K562 (cell line): ENCODE measurements at regions not wholly inside any gene's neighbourhood (a gene's known extent, or its start where the extent isn't known, plus 50 kb on each side); places are given as distances from the start of the nearest gene placed in this dataset.

Experiments
- CEBPG ChIP-seq, 3 experiments: fragments of 200-800 bp in 1 of 3; sonication (Bioruptor generic) in 1 of 3; sonication (generic) in 1 of 3; formaldehyde crosslinking in 1 of 3; IDR thresholded peaks in 2 of 3; conservative IDR thresholded peaks in 1 of 3; 2 replicates each; pipeline versions ENCODE4 v1.6.1 to v1.8.0; 2016 to 2022; ENCODE audit warnings: missing compliant biosample characterization in 2 of 3, missing genetic modification characterization in 2 of 3, mild to moderate bottlenecking in 1 of 3, missing genetic modification reagents in 1 of 3
- MEF2A ChIP-seq: IDR thresholded peaks from 2 replicates; pipeline ENCODE4 v1.6.1; 2011; ENCODE audit warnings: low read depth, mild to moderate bottlenecking, low read length, moderate library complexity; ENCODE audit not compliant: control insufficient read depth
- MGA ChIP-seq: fragments of 450-650 bp; IDR thresholded peaks from 2 replicates; pipeline ENCODE4 v1.6.1; 2016; ENCODE audit warnings: mild to moderate bottlenecking, moderate library complexity
- SIN3B ChIP-seq: fragments of 450-650 bp; IDR thresholded peaks from 2 replicates; pipeline ENCODE4 v1.6.1; 2017; ENCODE audit warnings: low read depth, mild to moderate bottlenecking, moderate library complexity
- SNAPC5 ChIP-seq: fragments of 250-450 bp; sonication (Bioruptor Pico); IDR thresholded peaks from 2 replicates; pipeline ENCODE4 v1.8.0; 2021; ENCODE audit warnings: moderate library complexity, mild to moderate bottlenecking, inconsistent platforms
- SREBF2 ChIP-seq: sonication (generic); formaldehyde crosslinking; IDR thresholded peaks from 2 replicates; pipeline ENCODE4 v1.4.0; 2020; ENCODE audit warnings: mild to moderate bottlenecking, missing genetic modification reagents
- THRAP3 ChIP-seq: fragments of 450-650 bp; IDR thresholded peaks from 2 replicates; pipeline ENCODE4 v1.6.1; 2016; ENCODE audit warnings: mild to moderate bottlenecking, inconsistent platforms, borderline replicate concordance

GRCh38 chr16:86671486-86672178, 93.3 kb downstream of the FOXL1 start (continued):
- TF ChIP-seq SREBF2 (CRISPR knock-in tag) (no peak), THRAP3 (no peak), SIN3B (no peak), MEF2A (no peak), MGA (no peak), SNAPC5 (no peak), CEBPG (CRISPR knock-in tag; IDR thresholded peaks at IDR 0.05) (no peak), CEBPG (tag; conservative IDR thresholded peaks at IDR 0.05 in 1 of 2, IDR thresholded peaks at IDR 0.05 in 1 of 2) (no peak)
